Thyroid gland (tissue), 4 donors: ENCODE measurements at regions not wholly inside any gene's neighbourhood (a gene's known extent, or its start where the extent isn't known, plus 50 kb on each side); places are given as distances from the start of the nearest gene placed in this dataset.
"Not testable (repeated sequence)": the region's sequence is repeated elsewhere in the genome, so short reads cannot be mapped to it uniquely, and the experiment has no call there.

ENCODE experiments used
- POLR2A ChIP-seq, 2 donors: fragments of 450-650 bp; IDR thresholded peaks; one replicate each; pipeline ENCODE4 v1.6.1; 2017; ENCODE audit warnings: antibody characterized with exemption in 2 of 2, mild to moderate bottlenecking in 2 of 2, moderate library complexity in 1 of 2
- TF ChIP-seq, protein P1 (sequence below), 6 experiments: fragments of 200-600 bp in 3 of 6; fragments of 450-650 bp in 3 of 6; sonication (generic) in 3 of 6; IDR thresholded peaks; one replicate each; pipeline ENCODE4 v1.5.1; 2016 to 2019; ENCODE audit warnings: antibody characterized with exemption in 6 of 6, mild to moderate bottlenecking in 2 of 6, inconsistent platforms in 1 of 6, moderate library complexity in 1 of 6

DNA sequence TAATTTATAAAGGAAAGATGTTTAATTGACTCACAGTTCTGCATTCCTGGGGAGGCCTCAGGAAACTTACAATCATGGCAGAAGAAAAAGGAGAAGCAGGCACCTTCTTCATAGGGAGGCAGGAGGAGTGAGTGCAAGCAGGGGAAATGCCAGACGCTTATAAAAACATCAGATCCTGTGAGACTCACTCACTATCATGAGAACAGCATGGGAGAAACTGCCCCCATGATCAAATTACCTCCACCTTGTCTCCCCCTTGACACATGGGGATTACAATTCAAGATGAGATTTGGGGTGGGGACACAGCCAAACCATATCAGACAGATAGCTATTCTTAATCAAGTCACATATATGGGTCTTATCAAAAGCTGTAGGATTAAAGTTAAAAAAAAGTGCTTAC is 956.7 kb downstream of the TRHDE start:
- TF ChIP-seq, protein P1, sequence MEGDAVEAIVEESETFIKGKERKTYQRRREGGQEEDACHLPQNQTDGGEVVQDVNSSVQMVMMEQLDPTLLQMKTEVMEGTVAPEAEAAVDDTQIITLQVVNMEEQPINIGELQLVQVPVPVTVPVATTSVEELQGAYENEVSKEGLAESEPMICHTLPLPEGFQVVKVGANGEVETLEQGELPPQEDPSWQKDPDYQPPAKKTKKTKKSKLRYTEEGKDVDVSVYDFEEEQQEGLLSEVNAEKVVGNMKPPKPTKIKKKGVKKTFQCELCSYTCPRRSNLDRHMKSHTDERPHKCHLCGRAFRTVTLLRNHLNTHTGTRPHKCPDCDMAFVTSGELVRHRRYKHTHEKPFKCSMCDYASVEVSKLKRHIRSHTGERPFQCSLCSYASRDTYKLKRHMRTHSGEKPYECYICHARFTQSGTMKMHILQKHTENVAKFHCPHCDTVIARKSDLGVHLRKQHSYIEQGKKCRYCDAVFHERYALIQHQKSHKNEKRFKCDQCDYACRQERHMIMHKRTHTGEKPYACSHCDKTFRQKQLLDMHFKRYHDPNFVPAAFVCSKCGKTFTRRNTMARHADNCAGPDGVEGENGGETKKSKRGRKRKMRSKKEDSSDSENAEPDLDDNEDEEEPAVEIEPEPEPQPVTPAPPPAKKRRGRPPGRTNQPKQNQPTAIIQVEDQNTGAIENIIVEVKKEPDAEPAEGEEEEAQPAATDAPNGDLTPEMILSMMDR (IDR thresholded peaks at IDR 0.05) = not testable (repeated sequence)
- not testable (repeated sequence) for TF ChIP-seq POLR2A (IDR thresholded peaks at IDR 0.05)
